ENCODE measurements at regions not wholly inside any gene's neighbourhood (a gene's known extent, or its start where the extent isn't known, plus 50 kb on each side); places are given as distances from the start of the nearest gene placed in this dataset.
A peak's percentile ranks its signal among the peaks of the same experiment; 100 is the strongest.

DNA sequence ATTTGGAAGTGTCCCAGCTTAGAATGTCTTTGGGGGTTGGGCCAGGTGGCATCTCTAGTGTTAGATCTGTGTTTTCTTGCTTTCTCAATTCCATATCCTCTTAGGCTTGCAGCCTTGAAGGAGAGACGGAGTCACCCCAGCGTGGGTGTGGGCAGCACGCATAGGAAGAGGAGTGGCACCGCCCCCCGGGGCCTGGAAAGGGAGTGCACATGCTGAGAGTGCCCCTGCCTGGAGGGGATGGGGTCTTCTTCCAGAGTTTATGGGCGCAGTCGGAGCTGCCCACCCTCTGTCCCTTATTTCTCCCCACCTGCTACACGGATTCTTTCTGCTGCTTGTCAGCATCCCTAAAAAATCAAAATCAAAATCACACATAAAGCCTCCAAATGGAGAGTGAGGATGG lies 309.7 kb downstream of the QKI start:
- no peak for DNase-seq

DNA sequence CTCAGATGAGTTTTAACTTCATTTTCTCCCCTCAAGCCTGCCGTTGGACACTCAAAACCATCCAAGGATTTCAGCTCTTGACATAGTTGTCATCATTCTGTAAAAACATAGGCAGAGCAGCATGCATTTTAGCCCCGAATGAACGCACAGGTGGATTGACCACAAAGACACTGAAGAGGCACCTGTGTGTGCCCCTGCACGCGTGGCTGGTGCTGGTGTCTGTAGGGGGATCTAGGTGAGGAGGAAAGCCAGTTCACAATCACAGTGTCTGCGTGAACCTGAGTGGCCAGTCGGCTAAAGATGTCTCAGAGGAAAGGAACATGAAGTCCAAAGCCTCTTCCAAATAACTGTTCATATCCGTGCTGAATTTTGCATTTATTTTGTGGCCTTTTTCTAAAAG lies 309.2 kb downstream of the QKI start:
- no peak for DNase-seq

DNA sequence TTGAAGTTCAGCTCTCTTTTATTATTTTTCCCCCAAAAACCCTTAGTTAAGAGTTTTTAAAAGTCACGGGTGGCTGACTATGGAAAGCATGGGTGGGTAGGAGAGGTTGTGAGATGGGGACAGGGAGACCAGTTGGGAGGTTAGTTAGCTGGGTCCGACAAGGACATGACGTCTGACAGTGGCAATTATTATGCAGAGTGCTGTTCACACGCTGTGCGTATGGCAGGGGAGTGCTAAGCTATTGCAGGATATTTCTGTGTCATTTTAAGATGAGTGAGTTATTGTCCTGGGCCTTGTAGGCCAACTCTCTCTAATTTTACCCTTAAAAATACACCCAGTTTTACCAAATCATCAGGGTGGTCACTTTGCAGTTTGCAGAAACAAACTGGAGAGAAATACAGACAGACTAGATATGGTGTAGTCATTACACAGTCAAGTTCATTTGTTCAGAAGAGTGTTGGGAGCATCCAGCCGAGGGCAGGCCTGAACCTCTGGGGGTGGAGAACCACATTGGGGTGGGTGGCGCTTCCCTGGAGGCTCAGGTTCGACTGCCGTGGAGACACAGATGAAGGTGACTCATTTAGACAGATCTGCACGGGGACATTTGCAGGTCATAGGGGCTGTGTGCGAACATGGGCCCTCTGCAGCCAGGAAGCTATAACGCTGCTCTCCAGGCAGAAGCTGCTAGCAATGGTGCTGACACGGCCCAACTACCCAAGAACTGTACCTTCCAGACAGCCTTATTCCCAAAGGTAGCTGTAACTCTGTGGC lies 307.6 kb downstream of the QKI start:
- no peak for DNase-seq

DNA sequence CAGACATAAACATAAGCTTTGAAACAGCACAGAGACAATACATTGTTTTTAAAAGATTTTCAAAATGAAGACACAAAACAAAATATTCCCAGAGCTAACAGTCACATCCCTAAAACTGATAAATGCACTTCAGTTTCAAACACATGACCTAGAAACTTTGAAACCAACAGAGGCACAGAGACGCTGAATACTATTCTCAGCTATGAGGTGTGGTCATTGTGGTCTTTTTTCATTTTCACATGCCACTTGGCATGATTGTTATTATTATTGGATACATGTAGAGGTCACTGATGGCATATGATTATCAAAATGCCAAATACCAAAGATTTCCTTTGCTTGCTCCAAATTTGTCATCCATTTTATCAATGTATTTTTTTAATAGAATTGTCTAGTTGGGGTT lies 306.9 kb downstream of the QKI start:
- no peak for DNase-seq

DNA sequence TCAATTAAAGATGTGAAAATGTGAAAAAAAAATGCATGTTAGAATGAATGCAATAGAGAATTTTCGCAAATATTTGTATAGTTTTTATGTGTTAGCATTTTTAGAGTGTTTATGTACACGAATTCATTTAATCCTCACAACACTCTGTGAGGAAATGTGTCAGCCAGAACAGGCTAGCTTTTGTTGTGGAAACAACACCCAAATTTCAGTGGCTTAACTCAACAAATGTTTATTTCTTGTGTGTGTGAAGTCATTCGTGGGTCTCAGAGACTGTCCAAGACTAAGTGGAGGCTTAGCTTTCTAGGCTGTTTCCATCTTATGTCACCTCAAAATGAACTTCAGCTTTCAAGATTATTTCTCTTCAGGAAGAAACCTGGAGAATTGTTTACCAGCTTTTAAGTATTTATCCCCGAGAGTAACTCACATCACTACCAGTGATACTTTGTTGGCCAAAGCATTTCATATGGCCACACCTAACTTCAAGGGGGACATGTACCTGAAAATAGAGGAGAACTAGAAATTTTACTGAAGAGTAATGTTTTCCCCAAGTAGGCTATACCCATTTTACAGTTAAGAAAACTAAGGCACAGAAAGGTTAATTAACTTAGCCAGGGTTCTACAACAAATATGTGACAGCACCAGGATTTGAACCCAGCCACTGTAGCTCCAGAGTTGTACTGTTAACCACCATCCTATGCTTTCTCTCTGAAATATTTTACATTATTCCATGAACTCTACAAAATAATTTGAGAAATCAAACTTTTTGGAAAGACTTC lies 306.1 kb downstream of the QKI start:
- DNase-seq: no peak

DNA sequence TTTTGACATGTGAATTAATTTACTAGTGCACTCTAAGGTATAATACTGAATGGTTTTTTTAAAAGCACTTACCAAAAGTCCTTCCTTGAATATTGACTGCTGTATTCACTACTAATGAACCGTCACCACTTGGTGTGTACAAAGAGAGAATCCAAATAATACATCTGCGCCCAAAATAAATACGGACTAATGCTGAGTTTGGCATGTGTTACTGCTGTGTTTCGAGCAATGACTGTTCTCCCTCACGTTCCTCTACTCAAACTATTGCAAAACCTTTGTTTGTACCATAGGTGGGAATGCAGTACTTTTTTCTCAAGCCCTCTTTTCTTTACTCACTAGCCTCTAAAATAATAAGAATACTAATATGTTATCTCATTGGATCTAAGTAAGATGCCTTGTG lies 305.5 kb downstream of the QKI start:
- no peak for DNase-seq

DNA sequence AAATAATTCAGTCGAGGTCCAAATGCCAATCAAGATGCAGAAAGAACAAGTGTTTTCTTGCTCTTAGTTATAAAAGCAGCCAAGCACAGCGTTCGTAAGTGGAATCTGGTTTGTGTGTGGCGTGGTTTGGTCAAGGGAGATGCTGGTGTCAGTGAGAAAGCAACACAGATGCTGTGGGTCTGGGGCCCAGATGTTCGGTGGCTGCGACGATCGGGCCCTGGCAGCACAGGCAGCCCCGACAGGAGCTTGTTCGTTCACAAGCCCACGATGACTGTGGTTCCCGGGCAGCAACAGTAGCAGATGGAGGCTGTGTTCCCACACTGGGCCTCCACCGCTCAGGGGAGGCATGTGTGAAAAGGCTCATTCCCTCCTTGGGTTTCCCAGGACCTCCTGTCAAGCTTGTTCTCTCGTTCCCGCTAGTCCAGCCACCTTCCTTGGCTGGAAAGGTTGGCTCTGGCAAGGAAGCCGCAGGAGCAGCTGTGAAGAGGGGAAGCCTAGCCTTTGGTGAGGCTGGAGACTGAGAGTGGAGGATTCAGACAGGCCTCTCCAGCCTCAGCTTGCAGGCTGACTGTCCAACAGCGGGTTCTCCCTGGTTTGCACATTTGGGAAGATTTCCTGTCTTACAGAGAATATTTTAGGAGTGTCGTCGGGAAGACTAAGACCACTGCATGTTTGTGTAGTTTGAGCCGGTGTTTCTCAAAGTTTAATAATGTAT lies 304.7 kb downstream of the QKI start:
- DNase-seq: no peak

DNA sequence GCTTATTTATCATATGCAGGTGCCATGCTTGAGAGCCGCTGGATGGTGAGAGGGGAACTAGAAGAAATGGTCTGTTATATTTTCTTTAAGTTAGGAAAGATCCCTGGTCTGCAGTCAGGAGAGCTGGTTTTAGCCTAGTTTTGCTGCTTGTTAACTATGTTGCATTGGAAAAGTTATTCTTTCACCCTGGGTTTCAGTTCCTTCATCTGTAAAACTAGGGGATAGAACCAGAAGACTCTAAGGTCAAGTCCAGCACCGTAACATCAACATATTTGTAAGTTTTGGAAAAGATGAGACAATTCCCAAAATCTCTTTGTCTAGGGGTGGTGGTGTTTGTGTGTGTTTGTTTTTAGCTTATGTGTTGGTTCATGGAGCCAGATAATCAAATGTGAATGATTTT lies 304.0 kb downstream of the QKI start:
- DNase-seq: no peak

DNA sequence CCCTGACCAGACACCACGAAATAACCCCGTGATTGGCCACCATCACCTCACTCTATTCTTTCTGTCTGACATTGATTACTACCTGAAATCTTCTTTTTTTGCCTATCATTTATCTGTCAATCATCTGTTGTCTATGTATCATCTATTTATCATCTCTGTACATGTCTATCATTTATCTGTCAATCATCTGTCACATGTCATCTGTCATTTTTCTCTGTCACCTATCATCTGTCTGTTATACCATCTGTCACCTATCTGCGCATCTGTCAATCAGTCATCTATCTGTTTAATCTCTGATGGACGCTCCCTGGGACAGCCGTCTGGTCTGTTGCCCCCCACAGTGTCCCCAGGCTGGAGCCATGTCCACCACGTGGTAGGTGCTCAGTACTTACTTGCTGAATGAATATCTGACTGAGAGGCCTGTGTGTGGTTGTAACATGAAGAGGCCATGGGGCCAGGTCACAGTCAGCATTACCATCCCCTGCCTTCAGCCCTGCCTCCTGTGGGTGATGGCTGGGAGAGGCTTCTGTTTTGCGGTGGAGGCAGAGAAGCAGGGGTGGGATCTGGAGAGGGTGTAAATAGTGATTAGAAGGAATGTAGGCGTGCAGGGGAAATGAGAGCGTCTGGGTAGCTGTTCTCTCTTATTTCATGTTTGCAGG lies 302.7 kb downstream of the QKI start:
- no peak for DNase-seq

DNA sequence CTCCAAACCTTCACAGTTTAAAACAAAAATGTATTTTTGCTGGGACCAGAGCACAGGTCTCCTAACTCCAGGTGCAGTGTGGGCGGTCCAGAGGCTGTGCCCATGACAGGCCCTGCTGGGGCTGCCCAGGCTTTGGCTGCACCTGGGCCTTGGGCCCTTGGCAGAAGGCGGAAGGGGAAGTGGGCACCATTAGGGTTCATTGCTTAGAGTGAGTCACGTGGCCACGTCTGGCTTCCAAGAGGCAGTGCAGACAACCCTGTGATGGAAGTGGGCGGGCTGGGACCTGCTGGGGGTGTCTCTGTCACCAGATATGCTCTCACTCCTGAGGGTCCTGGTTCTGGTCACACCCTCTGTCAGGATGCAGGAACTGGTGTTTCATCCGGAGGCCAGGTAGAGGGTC lies 302.2 kb downstream of the QKI start:
- peak; percentile 26 for DNase-seq

DNA sequence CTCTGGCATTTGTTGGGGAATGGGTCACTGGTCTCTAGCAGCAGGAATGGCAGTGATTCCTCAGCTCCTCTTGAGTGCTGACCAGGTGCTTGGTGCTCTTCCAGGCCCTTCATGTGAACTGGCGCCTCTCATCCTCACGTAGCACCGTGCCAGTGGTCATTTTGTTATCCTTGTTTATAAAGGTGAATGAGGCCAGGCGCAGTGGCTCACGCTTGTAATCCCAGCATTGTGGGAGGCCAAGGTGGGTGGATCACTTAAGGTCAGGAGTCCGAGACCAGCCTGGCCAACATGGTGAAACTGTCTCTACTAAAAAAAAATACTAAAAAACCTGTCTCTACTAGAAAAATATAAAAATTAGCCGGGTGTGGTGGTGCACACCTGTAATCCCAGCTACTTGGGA lies 301.3 kb downstream of the QKI start:
- DNase-seq: no peak

DNA sequence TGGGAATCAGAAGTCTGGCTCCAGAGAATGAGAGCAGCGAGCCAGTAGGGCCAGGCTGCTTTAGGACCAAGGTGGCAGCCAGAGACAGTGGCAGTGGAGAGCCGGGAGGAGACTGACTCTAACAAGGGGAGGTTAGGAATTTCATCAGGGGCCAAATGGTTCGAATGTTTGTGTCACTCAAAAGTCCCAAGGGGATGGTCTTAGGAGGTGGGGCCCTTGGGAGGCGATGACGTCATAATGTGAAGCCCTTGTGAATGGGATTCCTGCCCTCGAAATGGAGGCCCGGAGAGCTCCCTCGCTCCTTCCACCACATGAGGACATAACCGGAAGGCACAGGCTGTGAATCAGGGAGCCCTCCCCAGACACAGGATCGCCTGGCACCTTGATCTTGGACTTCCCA lies 299.7 kb downstream of the QKI start:
- DNase-seq: no peak

DNA sequence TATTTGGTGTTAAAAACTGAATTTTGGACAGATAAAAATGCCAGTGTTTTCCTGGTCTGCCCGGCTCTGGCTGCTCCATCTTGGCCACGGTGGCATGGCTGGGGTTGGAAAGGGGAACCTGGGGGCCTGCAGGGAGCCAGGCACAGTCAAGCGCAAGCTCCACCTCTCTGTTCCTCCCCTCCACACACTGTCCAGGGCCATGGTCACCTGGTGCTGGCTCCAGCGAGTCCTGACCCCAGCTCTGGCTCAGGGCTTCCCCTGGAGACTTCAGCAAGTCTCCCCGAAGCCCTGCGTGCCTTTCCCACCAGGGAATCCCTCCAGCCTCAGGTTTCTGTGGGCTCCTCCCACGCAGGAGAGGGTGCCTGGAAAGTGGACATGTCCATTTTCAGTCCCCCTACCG lies 298.5 kb downstream of the QKI start:
- DNase-seq: peak; percentile 34

DNA sequence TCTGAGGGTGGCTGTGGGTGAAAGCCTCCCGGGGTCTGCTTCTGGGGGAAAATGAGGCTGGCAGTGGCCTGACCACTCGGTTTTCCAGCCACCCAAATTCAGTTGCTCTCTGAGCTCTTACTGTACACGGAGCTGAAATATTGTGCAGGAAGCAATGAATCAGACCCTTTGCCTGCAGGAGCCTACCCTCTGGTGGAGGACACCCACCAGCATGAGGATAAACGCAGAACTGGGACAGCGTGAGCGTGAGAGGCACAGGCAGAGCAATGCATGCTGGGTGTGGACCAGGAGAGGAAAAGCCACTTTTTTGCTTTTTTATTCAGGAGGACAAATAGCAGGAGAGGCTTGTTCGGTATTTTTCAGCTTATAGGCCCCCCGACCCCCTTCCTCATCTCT lies 298.0 kb downstream of the QKI start:
- peak; percentile 82 for DNase-seq

DNA sequence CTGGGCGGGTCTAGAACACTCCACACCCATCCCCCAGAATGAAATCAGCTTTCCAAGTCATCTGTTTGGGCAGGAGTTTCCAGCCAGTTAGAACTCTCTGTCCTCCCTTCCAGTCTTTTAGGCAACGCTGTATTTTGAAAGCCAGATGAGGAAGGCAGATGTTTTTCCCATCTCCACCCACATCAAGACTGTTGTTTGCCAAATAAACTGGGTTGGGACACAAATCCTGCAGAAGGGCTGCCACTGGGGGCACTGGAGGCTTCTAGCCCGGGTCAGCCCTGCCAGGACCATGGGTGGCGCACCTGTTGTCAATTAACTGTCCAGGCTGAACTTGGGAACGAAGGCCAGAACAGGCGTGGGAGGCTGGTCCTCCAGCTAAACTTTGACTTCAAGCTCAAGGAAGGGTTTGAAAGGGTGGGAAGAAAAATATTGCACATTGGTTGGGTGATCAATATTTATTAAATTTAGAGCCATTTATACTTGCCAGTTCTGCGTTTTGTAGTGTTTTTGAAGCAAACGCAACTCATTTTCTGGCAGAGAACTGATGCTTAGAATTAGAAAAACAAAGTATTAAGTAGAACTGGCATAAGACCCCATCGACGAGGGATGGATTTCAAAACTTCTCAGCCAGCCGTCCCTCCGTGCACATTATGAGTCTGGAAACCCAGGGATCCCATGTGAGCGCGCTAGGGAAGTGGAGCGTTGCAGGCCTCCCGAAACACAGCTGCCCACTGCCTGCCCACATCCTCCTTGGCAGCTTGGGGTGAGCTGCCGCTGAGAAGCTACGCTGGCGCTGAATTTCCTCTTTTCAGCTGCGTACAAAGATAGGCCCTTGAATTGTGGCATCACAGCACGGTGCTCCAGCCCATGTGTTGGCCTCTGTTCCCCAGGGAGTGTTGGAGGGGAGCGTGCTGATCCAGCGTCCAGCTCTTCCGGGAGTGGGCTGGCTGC lies 297.4 kb downstream of the QKI start:
- DNase-seq: peak; percentile 91

DNA sequence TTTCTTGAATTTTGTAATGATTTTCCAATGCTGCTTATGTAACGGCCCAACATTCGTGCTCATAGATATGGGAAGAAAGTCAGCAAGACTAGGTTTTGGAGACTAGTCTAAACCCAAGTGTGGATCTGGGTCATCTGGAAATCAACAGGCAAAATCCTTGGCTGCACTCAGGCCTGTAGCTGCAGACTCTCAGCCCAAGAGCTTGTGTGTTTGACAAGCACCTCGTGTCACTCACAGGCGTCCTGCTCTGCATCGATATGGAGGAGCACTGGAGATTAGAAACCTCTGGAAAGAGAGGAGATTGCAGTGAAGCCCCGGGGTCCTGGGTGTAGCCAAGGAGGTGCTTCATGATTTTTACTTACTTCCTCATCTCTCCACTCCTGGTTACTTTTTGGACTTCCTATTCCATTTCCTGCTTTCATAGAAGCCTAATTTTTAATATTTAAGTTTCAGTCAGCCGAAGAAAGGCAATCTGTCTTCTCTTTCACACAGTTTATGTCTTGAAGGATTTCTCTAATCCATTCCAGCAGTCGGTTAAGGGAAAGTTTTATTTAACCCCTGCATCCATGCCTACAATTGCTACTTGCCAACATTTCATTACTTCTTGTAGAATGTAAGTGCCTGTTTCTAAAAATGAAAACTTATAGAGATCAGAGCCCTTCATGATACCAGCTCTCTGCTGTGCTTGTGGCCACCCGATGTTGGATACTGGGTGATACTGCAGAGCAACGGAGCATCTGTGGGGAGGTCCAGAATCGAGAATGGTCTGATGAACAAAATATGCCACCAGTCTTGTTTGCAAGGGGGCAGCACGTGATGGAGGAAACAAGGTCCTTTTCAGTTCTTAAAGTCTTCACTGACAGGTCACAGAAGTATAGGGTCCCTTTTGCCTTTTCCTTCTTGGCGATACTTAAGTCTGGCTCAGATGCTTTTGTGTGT lies 296.3 kb downstream of the QKI start:
- no peak for DNase-seq

DNA sequence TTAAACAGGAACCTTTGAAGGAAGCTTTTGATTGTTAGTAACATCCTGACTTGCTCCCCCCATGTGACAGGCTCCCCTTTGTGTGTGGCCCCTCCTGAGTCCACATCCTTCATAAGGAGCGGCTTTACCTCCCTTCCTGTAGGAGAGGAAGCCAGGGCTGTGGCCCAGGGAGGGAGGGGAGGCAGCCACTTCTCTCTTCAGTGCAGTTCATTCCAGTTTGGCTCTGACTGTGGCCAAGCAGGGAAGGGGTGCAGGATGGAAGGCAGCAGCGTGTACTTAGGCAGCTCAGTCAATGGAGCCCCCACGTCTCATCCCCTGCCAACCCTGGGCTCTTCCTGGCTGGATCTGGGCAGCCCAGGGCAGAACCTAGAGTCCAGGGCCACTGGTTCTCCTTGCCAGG lies 295.2 kb downstream of the QKI start:
- DNase-seq: peak; percentile 72

DNA sequence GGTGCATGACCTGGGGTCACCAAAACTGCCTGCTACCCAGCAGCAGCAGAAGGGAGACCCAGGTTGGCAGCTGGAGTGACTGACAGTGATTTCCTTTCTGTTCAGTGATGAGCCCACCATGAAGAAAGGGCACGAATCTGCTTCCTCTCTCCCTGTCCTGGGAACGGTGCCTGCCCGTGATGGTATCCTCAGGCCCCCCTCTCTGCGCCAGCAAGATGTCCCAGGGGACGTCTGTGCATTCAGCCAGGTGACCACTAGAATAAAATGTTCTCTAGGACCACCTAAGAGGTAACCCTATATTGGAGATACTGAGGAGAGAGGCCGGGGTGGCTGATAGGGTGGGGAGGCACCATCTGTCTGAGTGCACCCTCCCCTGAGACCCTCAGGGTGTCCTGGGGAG lies 294.7 kb downstream of the QKI start:
- DNase-seq: no peak

DNA sequence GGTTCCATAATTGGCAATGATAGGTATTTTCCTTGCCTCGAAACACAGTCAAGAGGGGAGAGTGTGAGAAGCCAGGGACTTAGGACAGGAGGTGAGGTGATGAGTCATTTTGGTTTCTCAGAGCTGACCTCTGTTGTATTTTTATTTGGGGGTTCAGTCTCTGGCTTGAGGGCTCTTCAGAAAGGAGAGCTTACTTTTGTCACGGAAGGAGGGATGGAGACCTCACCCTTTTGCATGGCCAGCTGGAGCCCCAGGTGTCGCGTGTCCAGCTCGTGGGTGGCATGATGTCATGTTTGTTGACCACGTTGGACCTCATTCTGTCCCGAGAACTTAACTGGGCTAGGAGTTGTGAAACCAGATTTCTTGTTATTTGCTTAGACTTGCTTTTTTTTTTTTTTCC lies 293.9 kb downstream of the QKI start:
- DNase-seq: no peak

DNA sequence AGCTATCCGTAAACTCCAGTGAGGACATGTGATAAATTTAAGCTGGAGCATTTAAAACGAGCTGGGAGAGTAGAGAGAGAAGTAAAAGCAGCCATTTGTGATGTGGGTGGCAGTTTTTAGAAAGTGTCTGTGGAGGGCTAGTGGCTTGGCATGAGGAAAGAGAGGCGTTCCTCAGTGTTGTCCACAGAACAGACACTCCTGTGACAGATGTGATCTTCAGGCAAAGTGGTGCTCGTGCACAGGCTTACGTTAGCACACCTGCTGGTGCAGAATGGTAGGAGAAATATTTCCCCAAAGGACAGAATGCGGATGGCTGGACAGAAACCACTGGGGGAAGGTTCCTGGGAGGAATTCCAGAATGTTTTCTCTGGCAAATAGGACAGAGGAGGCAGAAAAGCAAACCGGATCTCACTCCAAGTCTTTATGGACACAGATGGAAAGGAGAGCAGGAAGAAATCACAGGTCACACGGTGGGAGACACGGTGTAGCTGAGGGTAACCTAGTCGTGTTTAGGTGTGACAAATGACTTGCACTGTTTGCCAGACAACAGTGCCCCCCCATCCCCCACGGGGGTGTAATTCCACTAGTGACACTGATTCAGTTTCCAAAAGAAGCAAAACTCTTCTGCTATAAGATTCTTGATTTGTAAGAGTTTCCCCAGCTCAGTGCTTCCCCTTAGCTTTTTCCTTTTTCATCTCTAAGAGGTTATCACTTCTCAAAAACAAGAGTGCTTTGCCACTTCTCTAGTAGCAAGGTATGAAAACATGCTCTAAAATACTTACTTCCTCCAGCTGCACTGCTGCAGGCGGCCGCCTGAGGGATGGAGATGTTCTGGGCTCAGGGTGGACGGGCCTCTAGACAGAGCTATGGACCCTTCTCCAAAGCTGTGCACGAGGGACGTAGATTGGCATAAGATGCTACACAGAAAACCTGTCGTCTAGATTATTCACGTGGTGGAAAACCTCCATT lies 293.2 kb downstream of the QKI start:
- no peak for DNase-seq
